OCI-LY7 (cell line): ENCODE measurements at regions not wholly inside any gene's neighbourhood (a gene's known extent, or its start where the extent isn't known, plus 50 kb on each side); places are given as distances from the start of the nearest gene placed in this dataset.

Source experiments
- BruUV-seq: library from RNA; stranded (reverse); fragments of 400-500 nt; replicated peaks from 2 replicates; lab custom pipeline; 2021; lab: Mats Ljungman, UMichigan
- CTCF ChIA-PET: fragments of 300-600 bp; sonication (Branson Sonifier 250); formaldehyde crosslinking; loops from one replicate; lab custom pipeline; 2022; ENCODE audit warnings: antibody characterized with exemption; ENCODE audit not compliant: unreplicated experiment; lab: Charles Lee
- POLR2A ChIA-PET: fragments of 300-600 bp; sonication (Branson Sonifier 250); formaldehyde crosslinking; loops from one replicate; lab custom pipeline; 2022; ENCODE audit warnings: antibody characterized with exemption; lab: Charles Lee
- DNase-seq: peaks from one replicate; pipeline ENCODE4 v3.0.0-alpha.2; 2015; ENCODE audit warnings: low spot score
- H2AFZ ChIP-seq: fragments of 200-600 bp; sonication (generic), shearing (Covaris generic); 2 replicates; pipeline ENCODE4 v1.6.1; 2014; ENCODE audit warnings: mild to moderate bottlenecking, antibody characterized with exemption, low read length, moderate library complexity
- H3K27ac ChIP-seq: fragments of 200-600 bp; sonication (generic); 2 replicates; pipeline ENCODE4 v1.5.1; 2014; ENCODE audit warnings: mixed run types, low read depth, mild to moderate bottlenecking, moderate library complexity, low read length, inconsistent platforms; ENCODE audit not compliant: poor library complexity, severe bottlenecking
- H3K36me3 ChIP-seq: fragments of 200-600 bp; sonication (generic); 2 replicates; pipeline ENCODE4 v1.6.1; 2014; ENCODE audit warnings: mild to moderate bottlenecking, antibody characterized with exemption, low read length, moderate library complexity, mixed read lengths; ENCODE audit not compliant: insufficient read depth
- H3K4me1 ChIP-seq: fragments of 200-600 bp; sonication (generic); 2 replicates; pipeline ENCODE4 v1.5.1; 2014; ENCODE audit warnings: mild to moderate bottlenecking, low read length; ENCODE audit not compliant: insufficient read depth, poor library complexity, severe bottlenecking
- H3K4me2 ChIP-seq: fragments of 200-600 bp; sonication (generic); 2 replicates; pipeline ENCODE4 v1.6.1; 2014; ENCODE audit warnings: mild to moderate bottlenecking, low read length
- H3K4me3 ChIP-seq: fragments of 200-600 bp; sonication (generic); 2 replicates; pipeline ENCODE4 v1.5.1; 2014; ENCODE audit warnings: mild to moderate bottlenecking, low read depth, low read length; ENCODE audit not compliant: poor library complexity, severe bottlenecking
- H3K79me2 ChIP-seq: fragments of 200-600 bp; sonication (generic); 2 replicates; pipeline ENCODE4 v1.6.1; 2016; ENCODE audit warnings: low read depth, mild to moderate bottlenecking, low read length, moderate library complexity, mixed read lengths; ENCODE audit not compliant: insufficient read depth
- H3K9me2 ChIP-seq: fragments of 200-600 bp; sonication (generic); 2 replicates; pipeline ENCODE4 v1.6.1; 2016; ENCODE audit warnings: mild to moderate bottlenecking, low read length, mixed read lengths; ENCODE audit not compliant: insufficient read depth
- H3K9me3 ChIP-seq: fragments of 200-600 bp; sonication (generic); 2 replicates; pipeline ENCODE4 v1.6.1; 2014; ENCODE audit warnings: mild to moderate bottlenecking, mixed run types, low read length, mixed read lengths
- H4K20me1 ChIP-seq: fragments of 200-600 bp; sonication (generic); 2 replicates; pipeline ENCODE4 v1.6.1; 2014; ENCODE audit warnings: mild to moderate bottlenecking, antibody characterized with exemption, low read length, moderate library complexity, mixed read lengths; ENCODE audit not compliant: insufficient read depth
- EZH2phosphoT487 ChIP-seq: fragments of 200-600 bp; sonication (generic); IDR thresholded peaks from 2 replicates; pipeline ENCODE4 v1.6.1; 2018; ENCODE audit warnings: low read depth, borderline replicate concordance, mild to moderate bottlenecking, mixed run types, antibody characterized with exemption, low read length, moderate library complexity, mixed read lengths
- intact Hi-C: fragments of 100-400 bp; cut with micrococcal nuclease; formaldehyde crosslinking; loops from one replicate; pipeline ENCODE4 v1.10.0; 2022; ENCODE audit not compliant: unreplicated experiment
- TF ChIP-seq, protein P1 (sequence below): fragments of 200-600 bp; sonication (generic); conservative IDR thresholded peaks from 2 replicates; pipeline ENCODE4 v1.5.1; 2014; ENCODE audit warnings: mild to moderate bottlenecking, antibody characterized with exemption, low read length, moderate library complexity, mixed read lengths

GRCh38 chr5:2262620-2263019 is 379.9 kb upstream of the IRX4 start:
- intact Hi-C loops = no loop called here
- Histone ChIP-seq H4K20me1 (no peaks in the 10 kb centered on the region), H3K4me3 (no peak overlapping the region), H3K4me2 (no peak overlapping the region), H3K27ac (no peak overlapping the region), H3K79me2 (no peaks in the 10 kb centered on the region), H3K4me1 (no peaks in the 10 kb centered on the region), H3K9me3 (no peaks in the 10 kb centered on the region), H3K36me3 (no peaks in the 10 kb centered on the region), H2AFZ (no peak overlapping the region), H3K9me2 (no peaks in the 10 kb centered on the region)
- no peak for DNase-seq
- CTCF ChIA-PET = no interaction called here
- BruUV-seq = no TSS peak
- POLR2A ChIA-PET = no interaction called here
- TF ChIP-seq, protein P1, sequence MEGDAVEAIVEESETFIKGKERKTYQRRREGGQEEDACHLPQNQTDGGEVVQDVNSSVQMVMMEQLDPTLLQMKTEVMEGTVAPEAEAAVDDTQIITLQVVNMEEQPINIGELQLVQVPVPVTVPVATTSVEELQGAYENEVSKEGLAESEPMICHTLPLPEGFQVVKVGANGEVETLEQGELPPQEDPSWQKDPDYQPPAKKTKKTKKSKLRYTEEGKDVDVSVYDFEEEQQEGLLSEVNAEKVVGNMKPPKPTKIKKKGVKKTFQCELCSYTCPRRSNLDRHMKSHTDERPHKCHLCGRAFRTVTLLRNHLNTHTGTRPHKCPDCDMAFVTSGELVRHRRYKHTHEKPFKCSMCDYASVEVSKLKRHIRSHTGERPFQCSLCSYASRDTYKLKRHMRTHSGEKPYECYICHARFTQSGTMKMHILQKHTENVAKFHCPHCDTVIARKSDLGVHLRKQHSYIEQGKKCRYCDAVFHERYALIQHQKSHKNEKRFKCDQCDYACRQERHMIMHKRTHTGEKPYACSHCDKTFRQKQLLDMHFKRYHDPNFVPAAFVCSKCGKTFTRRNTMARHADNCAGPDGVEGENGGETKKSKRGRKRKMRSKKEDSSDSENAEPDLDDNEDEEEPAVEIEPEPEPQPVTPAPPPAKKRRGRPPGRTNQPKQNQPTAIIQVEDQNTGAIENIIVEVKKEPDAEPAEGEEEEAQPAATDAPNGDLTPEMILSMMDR = no peak
- no peak for TF ChIP-seq EZH2phosphoT487

DNA sequence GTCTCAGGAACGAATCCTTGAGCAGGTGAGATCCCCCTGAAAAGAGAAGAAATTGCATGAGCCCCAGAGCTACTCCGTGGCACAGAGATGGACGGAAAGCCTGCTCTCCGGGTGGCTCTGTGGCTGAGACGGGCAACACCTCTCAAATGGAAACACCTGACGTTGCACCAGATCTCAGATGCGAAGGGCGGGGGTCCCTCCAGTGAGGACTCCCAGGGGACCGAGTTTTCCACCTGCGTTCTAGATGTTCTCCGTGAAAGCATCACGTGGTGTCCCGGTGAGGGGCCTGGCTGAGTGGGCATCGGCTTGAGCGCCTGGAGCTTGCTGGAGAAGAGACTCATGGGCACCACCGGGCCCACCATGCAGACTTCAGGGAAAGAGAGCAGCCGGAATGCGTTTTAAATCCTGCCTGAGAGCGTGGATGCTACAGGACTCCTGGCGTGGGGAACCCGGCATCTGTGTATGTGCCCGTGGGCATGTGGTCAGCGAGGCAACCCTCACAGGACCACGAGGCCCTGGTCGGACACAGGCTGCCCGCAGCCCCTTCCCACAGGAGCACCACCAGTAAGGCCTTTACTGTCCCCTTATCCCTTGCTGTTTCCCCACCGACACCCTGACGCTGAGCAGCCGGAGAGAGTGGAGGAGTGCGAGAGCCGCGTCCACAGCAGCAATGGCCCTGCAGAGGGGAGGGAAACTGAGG is 378.4 kb upstream of the IRX4 start:
- Histone ChIP-seq H3K36me3 (no peaks in the 10 kb centered on the region), H4K20me1 (no peaks in the 10 kb centered on the region), H3K4me2 (no peak overlapping the region), H3K27ac (no peak overlapping the region), H3K4me3 (no peak overlapping the region), H3K4me1 (no peaks in the 10 kb centered on the region), H3K9me3 (no peaks in the 10 kb centered on the region), H3K79me2 (no peaks in the 10 kb centered on the region), H2AFZ (no peak overlapping the region), H3K9me2 (no peaks in the 10 kb centered on the region)
- no peak for TF ChIP-seq EZH2phosphoT487
- TF ChIP-seq, protein P1 = no peak
- BruUV-seq = no TSS peak
- POLR2A ChIA-PET = no interaction called here
- CTCF ChIA-PET = no interaction called here
- intact Hi-C loops = no loop called here
- no peak for DNase-seq

- Histone ChIP-seq H3K4me1 (no peaks in the 10 kb centered on the region), H3K9me3 (no peaks in the 10 kb centered on the region), H3K36me3 (no peaks in the 10 kb centered on the region), H3K79me2 (no peaks in the 10 kb centered on the region), H3K4me2 (no peak overlapping the region), H2AFZ (no peak overlapping the region), H3K9me2 (no peaks in the 10 kb centered on the region), H4K20me1 (no peaks in the 10 kb centered on the region), H3K4me3 (no peak overlapping the region), H3K27ac (no peak overlapping the region)
- CTCF ChIA-PET = no interaction called here
- TF ChIP-seq EZH2phosphoT487 = no peak
- TF ChIP-seq, protein P1 = no peak
- intact Hi-C loops = no loop called here
- no TSS peak for BruUV-seq
- POLR2A ChIA-PET = no interaction called here
- no peak for DNase-seq
These were observed 377.7 kb upstream of the IRX4 start for GRCh38 chr5:2260211-2261003.
